EH (cell line): ENCODE measurements at regions not wholly inside any gene's neighbourhood (a gene's known extent, or its start where the extent isn't known, plus 50 kb on each side); places are given as distances from the start of the nearest gene placed in this dataset.

Source experiments
- DNase-seq: peaks from one replicate; pipeline ENCODE4 v3.0.0-alpha.2; 2015; ENCODE audit warnings: low read depth

DNA sequence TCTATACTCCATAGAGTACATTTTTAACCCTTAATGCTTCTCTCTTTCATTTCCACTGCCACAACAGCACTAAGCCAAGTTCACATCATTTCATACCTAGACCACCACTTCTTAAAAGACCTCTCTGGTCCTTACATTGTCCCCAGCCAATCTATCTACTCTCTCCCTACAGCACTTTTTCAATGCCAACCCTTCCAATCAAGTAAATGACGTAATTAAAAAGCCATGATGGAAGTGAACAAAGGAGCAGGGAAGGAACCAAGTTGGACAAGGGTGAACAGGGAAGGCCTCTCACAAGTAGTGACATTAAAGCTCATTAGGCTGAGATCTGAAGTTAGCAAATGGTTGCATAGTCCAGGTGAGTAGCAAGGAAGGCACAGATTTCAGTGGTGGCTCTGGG, 195.1 kb upstream of the CCDC150 start:
- no peak for DNase-seq

- DNase-seq, result no peak
Observed at GRCh38 chr2:196445991-196446390, 193.5 kb upstream of the CCDC150 start.

- no peak for DNase-seq
Observed at GRCh38 chr2:196448407-196449079, 191.0 kb upstream of the CCDC150 start.

- no peak for DNase-seq
Observed at GRCh38 chr2:196449083-196449482, 190.4 kb upstream of the CCDC150 start.

GRCh38 chr2:196452758-196453157, 186.8 kb upstream of the CCDC150 start:
- no peak for DNase-seq

GRCh38 chr2:196453613-196454047, 185.9 kb upstream of the CCDC150 start:
- DNase-seq, result peak; percentile 55

- DNase-seq, result no peak
Observed at GRCh38 chr2:196454492-196454891, 185.0 kb upstream of the CCDC150 start.

GRCh38 chr2:196459539-196459938, 180.0 kb upstream of the CCDC150 start:
- peak; percentile 53 for DNase-seq

DNA sequence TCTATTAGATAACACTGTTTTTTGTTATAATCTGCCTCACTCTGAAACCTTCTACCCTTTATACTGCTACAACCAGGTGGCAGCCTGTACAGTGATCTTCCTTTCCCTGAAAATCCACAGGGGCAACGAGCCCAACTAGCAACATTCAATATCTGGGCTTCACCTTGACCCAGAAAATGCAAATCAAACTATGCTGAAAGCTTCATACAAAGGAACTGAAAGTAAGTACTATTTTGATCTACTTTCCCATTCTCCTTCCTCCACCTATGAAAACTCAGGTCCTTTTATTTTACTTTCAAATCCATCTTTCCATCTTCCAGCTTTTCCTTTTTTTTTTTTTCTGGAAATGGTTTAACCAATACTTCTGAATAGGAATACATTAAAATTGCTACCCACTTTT, 175.8 kb upstream of the CCDC150 start:
- DNase-seq, result no peak

GRCh38 chr2:196464311-196464710, 175.2 kb upstream of the CCDC150 start:
- DNase-seq, result peak; percentile 41

DNA sequence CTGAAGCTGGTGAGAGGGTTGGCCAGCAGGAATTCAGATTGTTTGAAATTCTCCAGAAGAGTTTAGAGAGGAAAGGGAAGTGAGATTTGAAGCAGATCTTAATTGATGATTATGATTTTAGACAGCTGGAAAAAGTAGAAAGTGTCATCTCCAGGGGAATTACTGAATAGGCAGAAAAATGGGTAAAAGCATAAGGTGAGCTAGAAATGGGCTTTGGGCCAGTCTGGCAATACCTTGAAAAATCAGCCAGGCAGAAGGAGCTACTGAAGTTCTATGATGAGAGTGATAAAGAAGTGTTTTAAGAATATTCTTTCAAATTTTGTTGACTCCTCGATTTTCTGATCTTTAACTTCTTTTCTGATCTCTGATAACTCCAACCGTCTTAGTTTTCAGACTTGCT, 172.9 kb upstream of the CCDC150 start:
- no peak for DNase-seq

GRCh38 chr2:196468394-196468793, 171.1 kb upstream of the CCDC150 start:
- DNase-seq, result no peak

DNA sequence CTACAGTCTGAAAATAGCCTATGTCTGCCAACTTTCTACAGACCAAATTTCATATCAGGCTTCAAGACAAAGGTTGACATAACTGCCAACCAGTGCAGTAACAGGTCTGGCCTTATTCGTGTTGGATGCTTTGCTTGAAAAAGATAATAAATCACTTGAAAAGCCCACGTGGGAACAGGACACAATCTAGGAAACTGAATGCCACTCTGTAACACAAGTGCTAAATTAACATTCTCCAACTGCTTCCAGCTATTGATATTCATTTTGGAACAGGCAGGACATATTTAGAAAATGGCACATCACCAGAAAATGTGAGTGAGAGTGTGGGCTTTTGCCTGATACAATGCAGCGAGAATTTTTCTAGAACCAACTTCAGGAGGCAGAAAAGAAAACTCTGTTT, 165.9 kb upstream of the CCDC150 start:
- no peak for DNase-seq

GRCh38 chr2:196475611-196476010, 163.9 kb upstream of the CCDC150 start:
- DNase-seq, result no peak

- DNase-seq, result no peak
Observed at GRCh38 chr2:196478588-196478987, 160.9 kb upstream of the CCDC150 start.

DNA sequence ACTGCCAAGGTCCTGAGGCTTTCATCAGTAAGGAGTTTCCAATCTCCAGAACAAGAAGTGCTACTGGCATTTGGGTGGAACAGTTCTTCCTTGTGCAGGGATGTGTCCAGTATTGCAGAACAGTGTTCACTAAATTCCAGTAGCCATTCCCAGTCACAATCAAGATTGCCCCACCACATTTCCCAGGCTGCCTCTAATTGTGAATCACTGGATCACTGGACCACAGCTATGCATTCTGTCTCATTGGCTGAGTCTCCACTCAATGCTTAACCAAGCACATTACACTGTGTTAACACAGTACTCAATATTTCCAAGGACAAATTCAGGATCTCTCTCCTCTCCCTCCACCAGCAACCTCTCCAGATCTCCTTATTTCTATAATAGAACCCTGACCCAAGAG, 160.2 kb upstream of the CCDC150 start:
- peak; percentile 93 for DNase-seq

DNA sequence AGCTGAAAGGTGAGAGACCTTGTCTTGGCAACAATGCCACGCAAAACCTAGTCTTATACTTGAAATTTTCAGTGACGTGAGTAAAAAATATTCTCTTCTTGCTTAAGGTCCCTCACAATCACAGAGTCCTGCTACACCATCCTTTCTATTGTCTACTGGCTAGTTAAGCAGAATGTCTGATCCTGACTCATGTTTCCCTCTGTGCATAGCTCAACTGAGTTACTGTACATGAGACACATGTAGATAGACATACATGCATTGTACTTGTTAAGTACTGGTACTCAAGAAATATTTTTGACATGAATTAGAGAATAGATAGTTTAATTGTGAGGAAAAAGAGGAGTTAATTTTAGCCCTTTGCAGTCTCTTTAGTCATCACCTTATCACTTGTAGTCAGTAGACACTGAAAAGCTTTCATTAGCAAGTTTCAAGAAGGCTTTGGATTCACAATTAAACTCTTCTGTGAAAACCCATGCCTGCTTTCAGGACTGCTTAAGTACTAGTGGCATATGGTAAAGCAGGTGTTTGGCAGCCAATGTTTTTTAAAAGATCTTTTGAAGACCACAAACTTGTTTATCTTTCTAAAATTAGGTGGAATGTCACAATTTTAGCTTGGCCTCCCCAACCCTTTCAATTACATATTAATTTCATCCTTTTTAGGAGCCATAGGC, 158.7 kb upstream of the CCDC150 start:
- DNase-seq, result peak; percentile 52

GRCh38 chr2:196481324-196481697, 158.2 kb upstream of the CCDC150 start:
- DNase-seq, result peak; percentile 93

GRCh38 chr2:196482119-196483065, 157.1 kb upstream of the CCDC150 start:
- DNase-seq, result peak; percentile 81

GRCh38 chr2:196486146-196486545, 153.4 kb upstream of the CCDC150 start:
- DNase-seq, result peak; percentile 30

- peak; percentile 65 for DNase-seq
Observed at GRCh38 chr2:196487417-196487816, 152.1 kb upstream of the CCDC150 start.

DNA sequence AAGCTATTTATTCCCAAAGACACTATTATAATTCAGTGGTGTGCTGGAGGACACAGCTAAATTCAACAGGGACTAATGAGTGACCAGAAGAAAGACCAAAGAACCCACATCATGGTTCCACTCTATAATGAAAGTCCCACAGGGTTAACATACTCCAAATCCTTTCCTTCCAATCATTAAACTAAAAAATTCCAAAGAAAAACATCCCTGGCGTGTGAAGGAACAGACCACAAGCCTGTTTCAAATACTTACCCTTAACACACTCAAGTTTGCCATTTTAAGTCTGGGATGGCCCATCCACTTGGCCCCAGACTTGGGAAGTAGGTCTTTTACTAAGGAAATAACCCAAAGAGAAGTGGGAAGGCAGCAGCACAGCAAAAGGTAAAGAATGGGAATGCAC, 150.1 kb upstream of the CCDC150 start:
- peak; percentile 79 for DNase-seq

GRCh38 chr2:196492946-196493345, 146.6 kb upstream of the CCDC150 start:
- no peak for DNase-seq
